C1 segment of cervical spinal cord (tissue), 14 donors: ENCODE measurements at regions not wholly inside any gene's neighbourhood (a gene's known extent, or its start where the extent isn't known, plus 50 kb on each side); places are given as distances from the start of the nearest gene placed in this dataset.
A peak's percentile ranks its signal among the peaks of the same experiment; 100 is the strongest.

Experiments
- DNase-seq, 14 donors: peaks; one replicate each; lab custom pipeline; 2025; lab: John Stamatoyannopoulos, UW

DNA sequence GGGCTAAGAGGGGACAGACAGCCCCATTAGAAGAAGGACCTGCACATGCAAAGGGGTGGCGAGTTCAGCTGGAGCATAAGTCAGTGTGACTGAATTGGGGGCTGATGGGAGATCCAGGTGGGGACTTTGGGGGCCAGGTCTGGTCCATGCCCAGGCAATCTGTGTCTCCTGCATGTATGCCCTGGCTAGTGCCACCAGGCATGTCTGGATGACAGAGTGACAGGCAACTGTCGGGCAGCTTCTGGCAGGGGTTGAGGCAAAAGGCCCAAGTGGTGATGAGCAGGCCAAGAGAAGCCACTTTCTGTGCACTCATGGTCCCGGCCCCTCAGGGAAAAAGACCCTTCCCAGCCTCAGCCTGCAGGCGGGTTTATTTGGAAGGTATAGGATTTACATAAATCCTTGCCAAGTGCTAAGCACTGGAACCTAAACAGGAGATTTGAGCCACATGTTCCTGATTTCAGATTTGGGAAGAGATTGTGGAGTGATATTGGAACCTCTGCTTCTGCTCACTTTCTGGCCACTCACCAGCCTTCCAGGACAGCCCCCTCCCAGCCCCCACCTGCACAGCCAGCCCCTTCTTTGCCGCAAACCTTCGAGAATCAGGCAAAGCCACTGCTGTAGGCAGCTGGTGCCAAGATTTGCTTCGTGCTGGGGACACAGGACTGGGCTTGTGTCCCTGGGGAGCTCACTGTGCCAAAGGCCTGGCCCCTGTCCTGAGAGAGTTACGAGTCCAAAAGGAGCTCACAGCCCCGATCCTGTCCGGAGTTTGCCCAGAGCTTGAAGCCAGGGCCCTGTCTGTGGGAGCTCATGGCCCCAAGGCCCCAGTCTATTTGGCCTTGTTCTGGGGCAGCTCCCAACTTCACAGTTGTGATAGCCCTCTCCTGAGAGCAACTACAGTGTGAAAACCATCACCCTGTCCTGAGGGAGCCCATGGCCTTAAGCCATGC is 232.5 kb upstream of the RTL1 start:
- DNase-seq, result peak in 1 of 14 donors; percentile 50

DNA sequence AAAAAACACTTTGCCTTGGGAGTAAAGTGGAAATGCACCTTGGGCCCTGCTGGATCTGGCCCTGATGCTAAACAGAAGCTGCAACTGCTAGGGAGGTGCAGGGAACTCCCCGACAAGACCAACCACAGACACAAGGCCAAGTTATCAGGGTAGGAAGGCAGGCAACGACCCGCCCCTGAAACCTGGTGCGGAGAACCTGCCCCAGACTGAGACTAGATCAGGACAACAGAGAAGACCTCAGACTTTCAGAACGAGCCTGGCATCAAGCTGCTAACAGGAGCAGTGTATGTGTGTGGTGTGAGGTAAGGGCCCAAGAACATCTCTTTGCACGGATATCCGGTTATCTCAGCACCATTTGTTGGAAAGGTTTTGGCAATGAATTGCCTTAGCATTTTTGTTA is 233.7 kb upstream of the RTL1 start:
- DNase-seq, result no peak

DNA sequence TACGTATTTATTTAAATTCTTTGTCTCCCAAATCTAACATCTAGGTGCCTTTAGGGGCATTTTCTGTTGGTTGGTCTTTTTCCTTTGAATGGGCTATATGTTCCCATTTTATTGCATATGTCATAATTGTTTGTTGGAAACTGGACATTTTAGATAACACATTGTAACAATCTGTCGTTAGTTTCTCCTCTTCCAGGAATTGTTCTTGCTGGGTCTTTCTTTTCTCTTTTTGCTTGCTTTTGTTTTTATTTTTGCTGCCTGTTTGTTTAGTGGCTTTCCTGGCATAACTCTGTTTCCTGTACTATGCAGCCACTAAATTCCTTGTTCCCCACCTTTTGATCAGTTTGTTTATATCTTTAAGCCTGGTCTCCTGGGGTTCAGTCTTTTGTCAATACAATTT is 244.3 kb upstream of the RTL1 start:
- no peak for DNase-seq

DNA sequence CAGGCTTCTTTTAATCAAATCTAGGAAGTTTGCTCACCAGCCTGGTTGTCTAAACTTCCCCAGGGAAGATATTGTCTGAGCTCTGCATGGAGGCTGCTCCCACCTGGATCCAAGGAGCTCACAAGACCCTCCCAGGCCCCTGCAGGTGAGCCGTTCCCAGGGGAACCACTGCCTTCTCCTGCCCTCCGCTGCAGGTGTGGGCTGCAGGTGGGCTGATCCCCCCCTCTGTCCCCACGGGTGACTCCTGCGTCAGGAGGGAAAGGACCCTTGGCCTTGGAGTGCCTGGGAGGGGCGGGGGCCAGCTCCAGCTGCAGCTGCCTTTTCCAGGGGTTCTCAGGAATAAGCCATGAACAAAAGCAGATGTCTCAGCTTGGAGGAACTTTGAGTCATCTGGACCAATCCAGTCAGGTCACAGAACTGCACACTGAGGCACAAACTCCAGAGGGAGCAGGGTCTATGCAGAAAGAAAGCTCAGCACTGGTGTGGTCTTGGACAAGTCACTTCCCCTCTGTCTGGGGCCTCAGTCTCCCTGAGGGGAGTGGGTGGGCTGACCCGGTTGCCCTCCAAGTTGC is 246.6 kb upstream of the RTL1 start:
- DNase-seq, result no peak

DNA sequence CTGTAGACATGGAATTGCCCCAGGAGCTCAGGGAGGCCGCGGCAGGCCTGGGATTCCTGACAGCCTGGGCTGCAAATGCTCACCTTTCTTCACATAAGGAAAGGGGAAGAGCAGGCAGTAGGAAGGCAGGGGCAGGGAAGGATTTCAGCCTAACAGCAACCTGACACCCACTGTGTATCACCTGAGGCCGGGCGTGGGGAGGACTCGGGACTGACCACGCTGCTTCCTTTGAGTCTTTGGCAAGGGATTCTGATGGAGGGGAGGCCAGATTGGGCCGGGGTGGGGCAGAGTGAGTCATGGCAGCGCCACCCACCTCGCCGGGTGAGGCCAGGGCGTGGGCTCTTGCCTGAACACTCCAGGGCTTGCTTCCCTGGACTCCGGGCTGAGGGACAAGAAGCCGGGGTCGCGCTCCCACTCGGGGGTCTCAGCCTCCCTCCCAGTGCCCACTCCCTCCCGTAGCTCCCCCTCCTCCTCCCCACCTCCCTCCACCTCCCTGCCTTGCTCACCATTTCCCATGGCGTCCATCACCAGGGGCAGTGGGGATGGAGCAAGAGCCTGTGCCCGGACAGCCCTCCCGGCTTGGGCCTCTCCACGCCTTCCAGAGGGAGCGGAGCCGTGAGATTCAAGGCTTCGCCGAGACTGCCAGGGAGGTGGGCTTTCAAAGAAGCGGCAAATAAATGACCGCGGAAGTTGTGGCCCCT is 247.9 kb upstream of the RTL1 start:
- DNase-seq, result peak in 1 of 14 donors; percentile 18

DNA sequence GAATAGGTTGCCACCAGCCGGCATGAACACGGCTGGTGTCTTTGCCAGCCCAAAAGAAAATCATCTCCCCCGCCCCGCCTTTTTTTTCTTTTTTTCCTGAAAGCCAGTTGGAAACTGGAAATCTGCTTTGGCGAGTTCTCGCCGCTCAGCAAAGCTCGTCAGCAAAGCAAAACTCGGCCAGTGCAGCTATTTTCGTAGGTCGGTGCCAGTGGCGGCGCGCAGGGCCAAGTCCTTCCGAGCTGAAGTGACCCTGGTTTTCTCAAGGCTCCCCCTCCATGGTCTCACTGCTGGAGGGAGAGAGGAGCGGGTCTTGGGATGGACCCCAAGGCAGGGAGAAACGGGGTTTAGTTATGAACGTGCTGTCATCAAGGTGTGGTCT is 248.4 kb upstream of the RTL1 start:
- peak in 1 of 14 donors; percentile 15 for DNase-seq

DNA sequence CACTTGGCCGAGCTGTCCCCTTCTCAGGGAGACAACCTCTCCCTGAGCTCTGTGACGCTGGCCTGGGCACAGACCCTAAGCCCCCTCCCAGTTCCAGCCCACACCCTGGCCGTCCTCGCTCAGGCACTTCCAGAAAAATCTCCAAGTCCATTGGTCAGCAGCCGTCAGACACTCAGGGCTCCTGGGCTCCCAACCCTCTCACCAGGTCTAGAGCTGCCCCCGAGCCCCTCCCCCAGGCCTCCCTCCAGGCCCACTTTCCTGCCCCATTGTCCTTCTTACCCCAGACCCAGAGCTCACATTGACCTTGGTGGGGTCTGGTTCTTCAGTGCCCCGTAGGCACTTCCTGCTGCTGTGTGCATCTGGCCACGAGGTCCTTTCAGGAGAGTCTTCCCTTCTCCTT is 249.3 kb upstream of the RTL1 start:
- DNase-seq, result no peak

DNA sequence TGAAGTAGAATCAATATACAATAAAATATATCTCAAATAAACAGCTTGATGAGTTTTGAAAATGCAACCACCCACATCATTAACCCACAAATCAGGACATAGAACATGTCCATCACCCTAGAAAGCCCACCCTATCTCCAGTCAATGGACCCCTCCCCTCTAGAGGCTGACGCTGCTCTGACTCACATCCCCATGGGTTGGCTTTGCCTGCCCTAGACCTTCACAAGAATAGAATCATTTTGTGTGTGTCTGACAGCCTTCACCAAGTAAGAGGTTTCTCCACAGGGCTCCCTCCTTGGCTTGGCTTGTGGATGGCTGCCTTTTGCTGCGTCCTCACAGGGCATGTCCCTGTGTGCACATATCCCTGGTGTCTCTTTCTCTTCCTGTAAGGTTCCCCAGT is 250.2 kb upstream of the RTL1 start:
- DNase-seq, result no peak

DNA sequence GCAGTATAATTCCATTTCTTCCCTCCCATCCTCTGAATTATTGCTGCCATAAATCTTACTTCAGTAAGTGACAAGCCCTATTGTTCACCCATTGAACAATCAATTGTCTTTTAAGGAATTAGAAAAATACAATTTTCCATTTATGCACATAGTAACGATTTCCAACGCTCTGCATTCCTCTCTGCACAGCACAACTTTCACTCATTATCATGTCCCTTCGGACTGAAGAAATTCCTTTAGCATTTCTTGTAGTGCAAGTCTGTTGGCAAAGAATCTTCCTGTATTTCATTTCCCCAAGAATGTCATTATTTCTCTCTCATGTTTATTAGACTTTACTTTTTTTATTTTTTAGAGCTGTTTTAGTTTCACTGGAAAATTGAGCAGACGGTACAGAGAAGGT is 252.1 kb upstream of the RTL1 start:
- no peak for DNase-seq

DNA sequence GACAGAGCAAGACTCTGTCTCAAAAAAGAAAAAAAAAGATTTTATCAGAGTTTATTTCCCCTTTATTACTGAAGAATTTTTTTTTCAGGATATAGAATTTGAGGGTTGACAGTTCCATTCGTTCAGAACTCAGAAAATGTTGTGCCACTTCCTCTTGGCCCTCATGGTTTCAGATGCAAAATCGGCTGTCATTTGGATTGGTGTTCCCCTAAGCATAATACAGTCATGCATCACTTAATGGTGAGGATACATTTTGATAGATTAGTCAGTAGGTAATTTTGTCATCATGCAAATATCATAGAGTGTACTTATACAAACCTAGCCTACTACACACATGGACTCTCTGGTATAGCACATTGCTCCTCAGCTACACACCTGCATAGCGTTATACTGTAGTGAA is 263.9 kb upstream of the RTL1 start:
- DNase-seq, result no peak

DNA sequence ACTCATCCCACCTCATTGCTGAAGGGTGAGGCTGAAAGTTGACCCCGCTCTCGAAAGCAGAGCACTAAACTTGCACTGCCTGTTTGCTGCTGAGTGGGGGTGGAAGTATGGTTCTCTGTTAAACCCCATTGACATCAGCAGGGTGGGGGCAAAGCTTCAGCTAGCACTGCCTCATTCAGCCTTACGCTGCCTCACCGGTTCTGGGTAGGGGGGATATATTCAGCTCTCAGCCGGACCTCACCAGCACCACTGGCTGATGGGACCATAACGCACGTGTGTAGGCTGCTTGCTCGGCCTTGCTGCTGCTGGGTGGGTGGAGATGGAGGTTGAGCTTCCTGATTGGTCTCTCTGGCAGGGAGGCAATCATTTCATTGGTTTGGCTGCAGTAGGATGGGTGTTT is 265.7 kb upstream of the RTL1 start:
- DNase-seq, result no peak

DNA sequence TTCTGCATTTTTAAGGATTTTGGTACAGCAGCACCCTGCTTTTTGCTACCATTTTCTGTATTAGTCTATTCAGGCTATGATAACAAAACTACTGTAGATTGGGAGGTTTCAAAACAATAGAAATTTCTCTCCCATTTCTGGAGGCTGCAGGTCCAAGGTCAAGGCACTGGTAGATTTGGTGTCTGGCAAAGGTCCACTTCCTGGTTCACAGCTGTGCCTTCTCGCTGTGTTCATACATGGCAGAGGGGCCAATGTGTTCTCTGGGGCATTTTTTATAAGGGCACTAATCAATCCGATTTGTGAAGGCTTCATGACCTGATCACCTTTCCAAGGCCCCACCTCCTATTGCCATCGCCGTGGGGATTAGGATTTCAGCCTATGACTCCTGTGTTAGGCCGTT is 268.1 kb upstream of the RTL1 start:
- DNase-seq, result no peak

DNA sequence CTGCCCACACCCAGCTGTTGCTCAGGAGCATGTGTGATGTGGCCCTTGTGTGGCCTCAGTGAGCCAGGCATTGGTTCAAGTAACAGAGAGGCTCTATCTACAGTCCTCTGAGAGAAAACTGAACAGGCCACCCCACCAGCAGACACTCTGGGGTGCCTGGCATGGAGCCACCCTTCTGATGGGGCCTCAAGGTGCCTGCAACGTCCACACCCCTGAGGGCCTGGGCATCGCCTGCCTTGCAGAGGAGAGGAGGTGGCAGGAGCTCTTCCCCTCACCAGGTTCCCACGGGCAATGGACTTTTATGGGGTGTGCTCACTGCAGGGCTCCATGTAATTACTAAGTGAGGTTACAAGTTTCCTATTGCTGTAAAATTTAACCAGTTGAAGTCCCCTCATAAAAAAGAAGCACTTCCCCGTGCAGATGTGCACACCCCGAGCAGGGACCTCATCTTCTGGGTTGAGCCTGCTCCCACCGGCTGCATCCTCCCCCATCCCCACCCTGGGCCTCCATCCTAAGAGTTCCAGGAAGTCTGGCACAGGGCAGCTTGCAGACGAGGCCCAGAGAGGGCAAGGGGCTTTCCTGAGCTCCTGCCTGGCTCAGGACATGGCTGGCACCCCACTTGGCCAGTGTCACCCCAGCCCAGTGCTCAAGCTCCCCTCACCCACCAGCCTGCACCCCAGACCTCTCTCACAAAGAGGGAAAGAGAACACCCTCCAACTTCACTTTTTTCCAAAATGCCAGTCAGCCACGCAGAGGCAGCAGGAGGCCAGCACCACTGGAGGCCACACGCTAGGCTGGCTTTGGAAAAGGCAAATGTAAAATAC is 270.4 kb upstream of the RTL1 start:
- DNase-seq, result no peak

DNA sequence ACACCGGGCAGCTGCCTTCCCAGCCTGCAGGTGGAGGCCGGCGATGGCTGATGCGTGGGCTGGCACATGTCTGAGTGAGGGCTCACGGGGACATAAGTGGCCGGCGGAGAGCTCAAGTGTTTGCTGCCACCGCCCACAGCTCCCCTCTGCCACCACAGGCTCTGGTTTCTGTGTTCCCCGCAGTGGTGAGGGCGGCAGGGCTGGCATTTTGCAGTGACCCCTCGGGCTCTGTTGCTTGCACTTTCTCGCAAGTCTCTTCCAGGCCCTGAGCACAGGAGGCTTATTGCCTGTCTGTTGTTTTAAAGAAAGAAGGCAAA is 271.0 kb upstream of the RTL1 start:
- DNase-seq, result peak in 1 of 14 donors; percentile 15

DNA sequence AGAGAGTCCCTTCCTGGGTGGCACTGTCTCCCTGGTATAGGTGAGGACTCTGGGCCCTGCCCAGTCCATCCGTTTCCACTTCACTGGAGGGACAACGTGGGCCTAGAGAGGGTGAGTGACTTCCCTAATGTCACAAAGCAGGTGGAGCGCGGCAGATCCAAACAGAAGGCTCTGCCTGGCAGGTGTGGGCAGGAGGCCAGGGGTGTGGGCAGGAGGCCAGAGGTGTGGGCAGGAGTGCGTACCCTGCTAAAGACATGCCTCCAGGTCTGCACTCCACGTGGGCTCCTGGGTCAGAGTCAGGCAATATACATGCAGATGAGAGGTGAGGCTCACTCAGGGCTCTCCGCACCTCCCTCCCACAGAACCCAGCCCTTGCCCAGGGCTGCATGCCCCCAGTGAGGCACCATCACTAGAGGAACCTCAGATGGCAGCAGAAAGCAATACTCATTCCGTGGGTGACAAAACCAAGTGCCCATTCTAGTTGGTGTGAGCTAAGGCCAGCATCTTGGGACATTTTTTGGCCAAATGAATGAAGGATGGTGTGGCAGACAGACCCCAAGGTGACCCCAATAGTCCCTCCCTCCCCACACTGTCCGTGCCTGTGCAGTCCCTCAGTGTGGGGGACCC is 271.6 kb upstream of the RTL1 start:
- peak in 2 of 14 donors; percentile 1 to 67 for DNase-seq

DNA sequence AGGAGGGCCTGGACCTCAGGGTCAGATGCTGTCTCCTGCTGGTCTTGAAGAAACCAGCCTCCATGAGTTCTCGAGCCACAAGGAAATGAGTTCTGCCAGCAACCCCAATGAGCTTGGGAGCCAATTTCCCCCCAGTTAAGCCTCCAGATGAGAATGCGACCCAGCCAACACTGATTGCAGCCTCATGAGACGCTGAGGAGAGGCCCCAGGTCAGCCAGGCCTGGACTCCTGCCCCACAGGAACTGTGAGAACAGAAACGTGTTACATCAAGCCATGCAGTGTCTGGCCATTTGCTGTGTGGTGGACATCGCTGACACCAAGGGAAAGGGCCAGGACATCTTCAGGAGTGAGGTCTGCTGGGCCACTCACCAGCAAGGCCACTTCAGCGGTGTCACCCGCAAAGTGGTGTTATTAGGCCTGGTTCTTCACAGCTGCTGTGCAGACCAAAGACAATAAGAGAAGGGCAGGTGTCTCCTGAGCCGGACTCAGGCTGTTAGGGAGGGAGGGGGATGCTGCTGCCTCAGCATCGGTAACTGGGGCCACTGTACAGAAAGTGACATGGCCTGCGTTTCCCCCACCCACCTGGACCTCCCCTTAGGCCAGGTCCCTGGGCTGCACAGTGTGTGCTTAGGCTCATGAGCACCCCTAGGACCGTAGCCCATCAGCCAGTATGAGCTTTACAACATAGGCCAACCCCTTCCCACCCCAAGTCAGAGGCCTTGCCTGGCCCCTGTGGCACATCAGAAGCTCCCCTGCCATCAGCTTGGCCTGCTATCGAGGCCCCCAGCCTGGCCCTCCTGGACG is 272.4 kb upstream of the RTL1 start:
- DNase-seq, result no peak

DNA sequence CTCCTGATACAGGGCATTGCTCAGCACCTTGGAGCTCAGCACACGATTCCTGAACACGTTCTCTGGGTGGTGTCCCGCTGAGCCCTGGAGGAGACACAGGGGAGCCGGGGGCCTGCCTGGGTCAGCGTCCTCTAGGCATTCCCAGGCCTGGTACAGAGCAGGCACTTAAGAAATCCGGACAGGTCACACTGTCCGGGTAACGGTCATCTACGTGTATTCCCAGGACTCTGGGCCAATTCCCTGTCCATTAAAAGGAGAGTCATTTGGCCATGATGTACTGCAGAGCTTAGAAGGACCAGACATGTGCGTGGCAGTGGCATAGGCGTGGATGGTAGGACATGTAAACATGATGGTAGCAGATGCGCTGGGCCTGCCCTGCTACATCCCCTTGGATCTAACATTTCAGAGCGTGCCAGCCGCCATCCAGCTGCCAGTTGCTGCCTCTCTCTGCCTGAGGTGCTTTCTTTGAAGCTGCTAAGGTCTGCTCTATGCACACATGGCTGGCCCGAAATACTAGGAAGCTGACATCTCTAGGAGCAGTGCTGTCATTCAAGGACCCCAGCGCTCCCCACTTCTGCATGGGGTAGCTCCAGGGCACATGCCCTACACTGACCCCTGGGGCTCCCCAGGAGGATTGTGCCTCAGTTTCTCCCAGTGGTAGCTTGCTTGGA is 273.1 kb upstream of the RTL1 start:
- DNase-seq, result no peak

DNA sequence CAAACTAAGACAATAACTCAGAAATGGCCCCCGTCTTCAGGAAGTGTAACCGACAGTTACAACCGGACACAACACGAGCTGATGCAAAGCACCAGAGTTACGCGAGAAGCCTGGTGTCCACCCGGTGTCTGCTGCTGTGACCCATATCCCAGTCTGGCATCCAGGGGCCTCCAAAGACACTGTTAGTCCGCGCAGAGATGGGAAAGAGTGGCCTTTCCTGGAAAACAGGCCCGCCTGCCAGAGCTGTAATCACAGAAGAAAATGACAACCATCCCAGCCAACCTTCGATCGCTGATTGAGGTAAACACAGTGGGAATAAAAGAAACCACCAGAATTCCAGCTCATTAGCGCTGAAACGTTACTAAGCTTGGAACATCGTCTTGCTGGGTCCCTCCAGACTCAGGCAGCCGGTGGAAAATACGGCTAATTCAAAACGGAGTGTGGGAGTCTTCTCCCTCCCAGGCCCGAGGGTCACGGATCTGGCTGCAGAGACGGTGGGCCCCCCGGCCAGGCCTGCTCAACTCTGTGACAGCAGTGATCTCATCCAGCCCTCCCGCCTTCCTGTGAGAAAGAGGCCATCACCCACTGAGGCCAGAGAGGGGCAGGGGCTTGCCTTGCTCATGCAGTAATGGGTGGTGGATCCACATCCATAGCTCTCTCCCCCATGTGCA is 273.9 kb upstream of the RTL1 start:
- DNase-seq, result no peak
